Stimulated activated CD4-positive, alpha-beta T cell treated with anti-CD3 and anti-CD28 coated beads, TNF-alpha, amount 100 ng/mL, for 1 hour (primary cell): ENCODE measurements at regions not wholly inside any gene's neighbourhood (a gene's known extent, or its start where the extent isn't known, plus 50 kb on each side); places are given as distances from the start of the nearest gene placed in this dataset.
A peak's percentile ranks its signal among the peaks of the same experiment; 100 is the strongest.
"Not testable (repeated sequence)": the region's sequence is repeated elsewhere in the genome, so short reads cannot be mapped to it uniquely, and the experiment has no call there.

Source experiments
- DNase-seq, 3 donors: peaks; one replicate each; pipeline ENCODE4 v3.0.0-alpha.2; 2020; ENCODE audit warnings: low read depth in 3 of 3, low spot score in 1 of 3

DNA sequence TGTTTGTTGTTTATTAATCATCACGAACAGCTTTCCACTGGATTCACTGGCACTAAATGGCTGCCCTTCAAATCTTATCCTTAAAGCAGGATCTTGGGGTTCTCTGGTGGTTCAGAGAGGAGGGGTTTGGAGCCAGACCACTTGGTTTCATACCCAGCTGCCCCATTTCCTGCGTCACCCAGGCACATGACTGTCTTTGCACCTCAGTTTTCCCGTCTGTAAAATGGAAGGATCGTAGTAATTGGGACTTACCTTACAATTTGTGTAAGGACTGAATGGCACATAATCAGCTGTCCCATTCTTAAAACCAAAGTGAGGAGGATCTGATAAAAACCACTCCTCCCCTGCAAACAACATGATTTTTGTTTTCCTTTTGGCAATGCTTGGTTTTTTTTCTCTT, 318.3 kb downstream of the ZNF536 start:
- DNase-seq, result no peak

DNA sequence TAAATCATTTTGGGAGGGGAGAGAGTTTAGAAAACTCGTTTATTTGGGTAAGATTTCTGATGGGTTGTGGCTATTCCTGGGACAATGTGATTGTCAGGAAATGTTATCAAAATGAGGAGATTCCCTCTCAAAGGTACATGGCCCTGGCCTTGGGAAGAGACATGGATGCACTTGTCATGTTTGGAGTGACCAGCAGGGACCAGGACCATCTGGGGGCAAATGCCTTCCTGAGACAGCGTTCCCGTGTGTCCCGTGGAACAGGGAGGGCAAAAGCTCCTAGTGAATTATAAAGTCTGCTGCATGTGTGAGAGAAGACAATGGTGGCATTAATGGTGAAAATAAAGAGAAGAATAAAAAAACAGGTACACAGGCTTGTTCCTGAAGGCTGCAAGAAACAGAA, 317.3 kb downstream of the ZNF536 start:
- no peak for DNase-seq

- no peak for DNase-seq
These were observed 316.5 kb downstream of the ZNF536 start for GRCh38 chr19:30688696-30689095.

DNA sequence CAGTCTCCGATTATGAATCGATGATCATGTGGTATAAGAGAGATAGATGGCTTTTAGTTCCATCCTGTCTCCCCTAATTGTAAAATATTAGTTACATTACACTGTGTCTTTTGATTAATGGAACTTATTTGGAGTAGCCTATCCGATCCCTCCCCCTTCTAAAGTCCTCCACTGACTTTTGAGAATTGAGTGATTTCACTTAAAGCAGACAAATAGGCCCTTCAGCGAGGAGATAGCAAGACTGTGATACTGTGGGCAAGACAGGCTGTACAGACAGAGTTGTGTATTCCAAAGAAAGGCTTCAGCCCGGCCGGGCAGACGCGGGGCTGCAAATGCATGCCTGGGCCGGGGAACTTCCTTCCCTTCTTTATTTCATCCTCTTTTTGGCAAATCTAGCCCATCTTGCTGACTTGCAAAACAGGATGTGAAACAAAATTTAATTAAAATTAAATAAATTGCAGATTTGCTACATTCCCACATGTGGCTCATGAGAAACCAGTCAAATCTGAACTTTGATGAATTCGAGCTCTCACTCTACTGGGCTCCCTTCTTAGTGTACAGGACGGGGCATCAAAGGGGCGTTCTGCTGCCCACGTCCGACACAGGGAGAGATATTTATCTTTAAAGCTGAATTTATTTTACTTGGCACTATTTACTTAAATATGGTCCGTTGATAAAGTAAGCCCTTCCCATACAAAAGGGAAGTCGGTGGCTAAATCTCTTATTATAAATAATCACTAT, 314.8 kb downstream of the ZNF536 start:
- no peak for DNase-seq

GRCh38 chr19:30686176-30686820, 314.1 kb downstream of the ZNF536 start:
- no peak for DNase-seq

- no peak for DNase-seq
These were observed 313.3 kb downstream of the ZNF536 start for GRCh38 chr19:30685426-30686000.

GRCh38 chr19:30684613-30685012, 312.4 kb downstream of the ZNF536 start:
- no peak for DNase-seq

- peak in 1 of 3 donors; percentile 33 for DNase-seq
These were observed 310.9 kb downstream of the ZNF536 start for GRCh38 chr19:30682999-30683536.

DNA sequence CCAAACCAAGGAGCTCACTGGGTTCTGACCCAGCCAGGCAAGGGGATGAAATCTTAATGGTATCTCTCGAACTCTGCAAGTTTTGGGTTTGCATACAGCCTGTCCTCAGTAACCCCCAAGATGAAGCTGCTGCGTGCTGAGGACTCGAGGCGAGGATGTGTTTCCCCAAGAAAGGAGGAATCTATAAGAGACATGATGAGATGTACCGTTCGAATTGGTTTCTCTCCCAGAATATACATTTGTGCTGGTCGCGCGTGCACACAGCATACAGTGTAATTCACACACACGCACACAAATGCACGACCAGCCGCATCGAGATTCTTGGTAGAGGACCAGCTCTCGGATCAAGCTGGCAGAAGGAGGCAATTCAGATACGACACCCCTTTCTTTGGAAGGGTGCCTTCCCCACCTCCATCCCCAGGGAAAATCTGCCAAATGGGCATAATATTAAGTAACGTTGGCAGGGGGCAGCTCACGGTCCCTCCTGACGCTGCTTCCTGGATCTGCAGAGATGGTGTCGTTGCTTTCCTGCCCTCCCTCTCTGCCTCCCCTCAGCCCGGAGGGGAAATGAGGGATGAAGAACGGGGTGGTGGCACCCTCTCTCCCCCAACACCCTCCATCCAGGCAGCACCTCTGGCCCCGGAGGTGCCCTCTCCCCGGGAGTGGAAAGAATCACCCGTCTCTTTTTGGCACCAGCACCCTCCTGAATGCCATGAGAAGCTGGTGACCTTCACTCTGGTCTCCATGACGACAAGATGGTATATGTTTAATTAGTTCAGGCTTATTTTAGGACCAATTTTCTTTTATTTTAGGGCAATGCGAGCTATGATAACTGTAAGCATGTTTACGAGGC, 310.2 kb downstream of the ZNF536 start:
- no peak for DNase-seq

- DNase-seq, result no peak
These were observed 309.2 kb downstream of the ZNF536 start for GRCh38 chr19:30681162-30682100.

- not testable (repeated sequence) for DNase-seq
These were observed 308.2 kb downstream of the ZNF536 start for GRCh38 chr19:30680399-30680798.

DNA sequence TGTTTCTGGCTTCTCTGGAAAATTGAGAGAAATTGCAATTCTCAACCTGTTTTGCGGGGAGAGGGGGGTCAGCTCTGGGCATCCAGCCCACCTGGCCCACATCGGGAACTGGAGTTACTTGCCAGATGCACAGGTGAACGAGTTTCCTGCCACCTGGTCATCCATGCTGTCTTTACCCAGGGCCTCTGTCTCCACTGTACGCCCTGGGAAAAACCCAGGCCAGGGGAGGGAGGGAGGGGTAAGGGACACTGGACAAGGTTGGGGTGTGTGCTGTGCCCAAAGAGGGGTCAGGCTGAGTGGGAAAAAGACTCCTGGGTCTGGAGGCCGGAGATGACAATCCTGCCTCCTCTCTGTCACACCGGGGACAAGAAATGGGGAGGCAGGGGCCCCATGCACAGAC, 307.6 kb downstream of the ZNF536 start:
- no peak for DNase-seq

- DNase-seq, result no peak
These were observed 307.0 kb downstream of the ZNF536 start for GRCh38 chr19:30679153-30679702.

DNA sequence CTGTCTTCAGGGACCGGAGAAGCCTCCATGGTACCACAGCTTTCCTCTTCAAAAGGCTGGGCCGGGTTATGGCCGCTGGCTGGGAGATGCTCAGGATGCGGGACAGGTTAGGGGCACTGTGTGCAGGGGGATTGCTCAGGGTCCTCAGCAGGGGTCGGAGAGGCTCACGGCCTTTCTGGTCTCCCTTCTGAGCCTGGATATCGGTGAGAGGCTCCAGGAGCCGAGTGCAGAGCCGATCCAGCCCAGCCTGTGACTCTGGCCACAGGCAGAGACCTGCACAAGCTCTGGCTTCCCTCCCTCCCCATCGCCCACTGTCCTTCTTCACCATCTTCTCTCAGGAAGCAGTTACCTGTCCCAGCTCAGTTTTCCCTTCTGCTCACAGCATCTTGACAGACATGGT, 306.0 kb downstream of the ZNF536 start:
- no peak for DNase-seq

DNA sequence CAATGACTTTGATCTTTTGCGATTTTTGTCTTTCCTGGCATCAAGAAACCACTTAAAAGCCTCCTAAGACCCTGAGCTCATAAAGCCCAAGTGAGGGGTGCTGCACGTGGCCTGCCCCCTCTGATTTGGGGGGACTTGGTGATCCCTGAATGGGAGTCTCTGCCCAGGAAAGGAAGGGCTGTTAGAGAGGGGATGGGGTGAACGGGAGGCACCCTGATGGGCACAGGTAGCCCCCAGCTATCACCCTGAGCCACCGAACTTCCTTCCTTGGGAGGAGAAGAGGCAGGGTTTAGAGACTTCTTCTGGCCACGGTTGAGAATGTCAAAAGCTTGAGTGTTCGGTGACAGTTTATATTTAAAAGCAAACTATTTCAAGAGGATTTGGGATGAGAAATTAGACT, 305.5 kb downstream of the ZNF536 start:
- no peak for DNase-seq

- no peak for DNase-seq
These were observed 305.0 kb downstream of the ZNF536 start for GRCh38 chr19:30676990-30677679.

GRCh38 chr19:30675086-30675485, 302.9 kb downstream of the ZNF536 start:
- no peak for DNase-seq

GRCh38 chr19:30674656-30675055, 302.5 kb downstream of the ZNF536 start:
- no peak for DNase-seq

GRCh38 chr19:30673336-30673735, 301.2 kb downstream of the ZNF536 start:
- DNase-seq, result no peak
